CD4-positive, alpha-beta T cell (primary cell): ENCODE measurements at regions not wholly inside any gene's neighbourhood (a gene's known extent, or its start where the extent isn't known, plus 50 kb on each side); places are given as distances from the start of the nearest gene placed in this dataset.

Experiments
- ATAC-seq: fragments of 200-7000 bp; cut with Tn5 transposase; one replicate; pipeline ENCODE4 v1.10.0; 2022; ENCODE audit warnings: mild to moderate bottlenecking; ENCODE audit not compliant: poor library complexity
- CTCF ChIA-PET: fragments of 350-600 bp; sonication (Branson Sonifier 250); formaldehyde crosslinking; loops from one replicate; lab custom pipeline; 2021; ENCODE audit warnings: antibody characterized with exemption, inconsistent platforms; lab: Charles Lee
- POLR2A ChIA-PET: fragments of 350-600 bp; sonication (Branson Sonifier 250); formaldehyde crosslinking; loops from one replicate; lab custom pipeline; 2021; ENCODE audit warnings: antibody characterized with exemption, inconsistent platforms; lab: Charles Lee
- DNase-seq, 14 experiments: peaks; one replicate each; pipeline ENCODE4 v3.0.0-alpha.2; 2013 to 2020; ENCODE audit warnings: mixed read lengths in 2 of 14
- H3K27ac ChIP-seq, 2 donors: one replicate each; pipeline versions ENCODE4 v1.5.1 to v1.7.0; 2013; ENCODE audit warnings: low read length in 2 of 2, low read depth in 1 of 2, mild to moderate bottlenecking in 1 of 2
- H3K27me3 ChIP-seq, 2 experiments: 1 replicate in 1 of 2; 2 replicates in 1 of 2; pipeline versions ENCODE4 v1.6.1 to v1.7.0; 2013; ENCODE audit warnings: low read length in 2 of 2, control low read depth in 1 of 2, mild to moderate bottlenecking in 1 of 2, moderate library complexity in 1 of 2; ENCODE audit not compliant: insufficient read depth in 2 of 2, control insufficient read depth in 1 of 2
- H3K36me3 ChIP-seq: one replicate; pipeline ENCODE4 v1.6.1; 2013; ENCODE audit warnings: low read length, control low read depth; ENCODE audit not compliant: insufficient read depth
- H3K4me1 ChIP-seq: one replicate; pipeline ENCODE4 v1.6.1; 2013; ENCODE audit warnings: low read length, control low read depth; ENCODE audit not compliant: insufficient read depth
- H3K4me3 ChIP-seq: one replicate; pipeline ENCODE4 v1.5.1; 2013; ENCODE audit warnings: mild to moderate bottlenecking, low read length, moderate library complexity
- H3K9me3 ChIP-seq, 2 experiments: 1 replicate in 1 of 2; 2 replicates in 1 of 2; pipeline versions ENCODE4 v1.6.1 to v1.7.0; 2013; ENCODE audit warnings: low read length in 2 of 2, mild to moderate bottlenecking in 2 of 2, control low read depth in 1 of 2, moderate library complexity in 1 of 2; ENCODE audit not compliant: control insufficient read depth in 1 of 2, insufficient read depth in 1 of 2
- H3K27ac Mint-ChIP-seq: one replicate; pipeline ENCODE4 v1.8.0; 2020; ENCODE audit warnings: mixed read lengths
- H3K27me3 Mint-ChIP-seq: one replicate; pipeline ENCODE4 v1.8.0; 2021; ENCODE audit warnings: mixed read lengths
- H3K36me3 Mint-ChIP-seq: one replicate; pipeline ENCODE4 v1.8.0; 2021; ENCODE audit warnings: low read depth, mixed read lengths
- H3K4me1 Mint-ChIP-seq: one replicate; pipeline ENCODE4 v1.8.0; 2021; ENCODE audit warnings: low read depth, mixed read lengths
- H3K4me3 Mint-ChIP-seq: one replicate; pipeline ENCODE4 v1.8.0; 2020; ENCODE audit warnings: mild to moderate bottlenecking, mixed read lengths
- H3K9me3 Mint-ChIP-seq: one replicate; pipeline ENCODE4 v1.8.0; 2020; ENCODE audit warnings: mixed read lengths
- intact Hi-C, 2 experiments: fragments of 100-400 bp; cut with DNase I in 1 of 2; cut with micrococcal nuclease in 1 of 2; formaldehyde crosslinking; loops; one replicate each; pipeline versions ENCODE4 v1.15.1 to v1.9.0; 2023 to 2025; cut with DNase I, micrococcal nuclease
- TF ChIP-seq, protein P1 (sequence below): fragments of 200-600 bp; IDR thresholded peaks from one replicate; pipeline ENCODE4 v1.8.0; 2022; ENCODE audit warnings: antibody characterized with exemption, mild to moderate bottlenecking

DNA sequence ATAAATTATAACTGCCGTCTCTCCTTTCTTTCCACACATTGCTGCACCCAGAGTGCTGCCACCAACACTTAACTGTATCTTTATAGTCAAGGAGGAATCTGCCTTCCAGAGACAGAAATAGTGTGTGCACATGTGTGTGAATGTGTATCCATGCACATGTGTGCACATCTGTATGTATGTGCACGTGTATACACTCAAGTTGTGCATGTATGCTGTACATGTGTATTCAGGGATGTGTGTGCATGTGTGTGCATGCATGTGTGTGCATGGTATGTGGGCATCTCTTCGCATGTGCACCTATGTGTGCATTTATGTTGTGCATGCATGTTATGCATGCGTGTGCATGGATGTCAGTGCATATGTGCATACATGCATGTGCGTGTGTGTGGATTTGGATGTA lies 253.3 kb downstream of the KLF6 start:
- H3K36me3 ChIP-seq = no peaks in the 10 kb centered on the region
- ATAC-seq (no peak), DNase-seq (no peak)
- H3K27me3 ChIP-seq = no peaks in the 10 kb centered on the region
- no peaks in the 10 kb centered on the region for H3K4me1 ChIP-seq
- H3K9me3 Mint-ChIP-seq = no peaks in the 10 kb centered on the region
- TF ChIP-seq, protein P1, sequence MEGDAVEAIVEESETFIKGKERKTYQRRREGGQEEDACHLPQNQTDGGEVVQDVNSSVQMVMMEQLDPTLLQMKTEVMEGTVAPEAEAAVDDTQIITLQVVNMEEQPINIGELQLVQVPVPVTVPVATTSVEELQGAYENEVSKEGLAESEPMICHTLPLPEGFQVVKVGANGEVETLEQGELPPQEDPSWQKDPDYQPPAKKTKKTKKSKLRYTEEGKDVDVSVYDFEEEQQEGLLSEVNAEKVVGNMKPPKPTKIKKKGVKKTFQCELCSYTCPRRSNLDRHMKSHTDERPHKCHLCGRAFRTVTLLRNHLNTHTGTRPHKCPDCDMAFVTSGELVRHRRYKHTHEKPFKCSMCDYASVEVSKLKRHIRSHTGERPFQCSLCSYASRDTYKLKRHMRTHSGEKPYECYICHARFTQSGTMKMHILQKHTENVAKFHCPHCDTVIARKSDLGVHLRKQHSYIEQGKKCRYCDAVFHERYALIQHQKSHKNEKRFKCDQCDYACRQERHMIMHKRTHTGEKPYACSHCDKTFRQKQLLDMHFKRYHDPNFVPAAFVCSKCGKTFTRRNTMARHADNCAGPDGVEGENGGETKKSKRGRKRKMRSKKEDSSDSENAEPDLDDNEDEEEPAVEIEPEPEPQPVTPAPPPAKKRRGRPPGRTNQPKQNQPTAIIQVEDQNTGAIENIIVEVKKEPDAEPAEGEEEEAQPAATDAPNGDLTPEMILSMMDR = no peak
- intact Hi-C loops = no loop called here
- no peak overlapping the region for H3K27ac Mint-ChIP-seq
- H3K4me3 Mint-ChIP-seq = no peak overlapping the region
- POLR2A ChIA-PET = no interaction called here
- CTCF ChIA-PET = no interaction called here
- H3K4me1 Mint-ChIP-seq = no peaks in the 10 kb centered on the region
- H3K27ac ChIP-seq = no peak overlapping the region
- H3K9me3 ChIP-seq = no peaks in the 10 kb centered on the region
- H3K4me3 ChIP-seq = no peak overlapping the region
- H3K36me3 Mint-ChIP-seq = no peaks in the 10 kb centered on the region
- H3K27me3 Mint-ChIP-seq = no peaks in the 10 kb centered on the region

DNA sequence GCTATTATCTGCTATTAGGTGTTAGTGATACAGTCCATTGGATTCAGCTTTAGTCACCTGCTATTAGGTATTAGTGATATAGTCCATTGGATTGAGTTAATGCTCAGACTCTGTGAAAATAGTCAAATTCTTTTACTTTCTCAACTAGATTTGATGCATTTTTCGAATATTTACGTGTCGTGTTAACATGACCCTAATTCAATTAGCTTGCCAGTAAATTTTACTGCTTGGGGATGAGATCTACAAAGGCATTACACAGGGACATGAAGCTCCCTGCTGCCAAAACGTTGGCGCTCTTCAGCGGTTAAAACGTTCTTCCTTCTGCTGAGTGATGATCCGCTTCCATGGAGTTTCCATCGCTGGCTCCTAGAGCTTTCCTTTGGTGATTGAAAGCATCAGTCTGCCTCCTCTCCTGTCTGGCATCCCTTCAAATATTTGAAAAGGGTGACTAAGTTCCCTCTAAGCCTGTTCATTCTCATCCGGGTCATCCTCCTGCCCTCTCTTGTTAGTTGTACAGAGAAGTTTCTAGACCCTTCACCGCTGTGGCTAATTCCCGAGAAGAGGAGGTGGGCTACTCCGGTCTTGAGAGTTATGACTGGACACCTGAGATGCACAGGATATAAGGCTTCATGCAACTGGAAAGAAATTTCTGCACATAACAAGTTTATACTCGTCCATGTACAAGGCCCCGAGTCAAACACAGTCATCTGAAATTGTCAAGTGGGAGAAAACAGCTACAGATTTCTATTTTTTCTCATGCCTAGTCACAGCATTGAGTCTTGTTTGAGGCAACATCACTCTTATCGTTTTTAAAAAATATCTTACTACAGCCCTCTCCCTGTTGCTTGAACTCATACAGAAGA lies 254.0 kb downstream of the KLF6 start:
- ATAC-seq (no peak), DNase-seq (no peak)
- intact Hi-C loops = no loop called here
- no peaks in the 10 kb centered on the region for H3K27me3 Mint-ChIP-seq
- H3K9me3 Mint-ChIP-seq = no peaks in the 10 kb centered on the region
- H3K4me1 Mint-ChIP-seq = no peaks in the 10 kb centered on the region
- ChIA-PET CTCF (no interaction called here), POLR2A (no interaction called here)
- no peak overlapping the region for H3K27ac ChIP-seq
- H3K4me1 ChIP-seq = no peaks in the 10 kb centered on the region
- TF ChIP-seq, protein P1 = no peak
- H3K27me3 ChIP-seq = no peaks in the 10 kb centered on the region
- no peak overlapping the region for H3K4me3 Mint-ChIP-seq
- H3K27ac Mint-ChIP-seq = no peak overlapping the region
- H3K4me3 ChIP-seq = no peak overlapping the region
- H3K36me3 ChIP-seq = no peaks in the 10 kb centered on the region
- H3K36me3 Mint-ChIP-seq = no peaks in the 10 kb centered on the region
- H3K9me3 ChIP-seq = no peaks in the 10 kb centered on the region

GRCh38 chr10:3530346-3530745 lies 254.7 kb downstream of the KLF6 start:
- POLR2A ChIA-PET = no interaction called here
- CTCF ChIA-PET = no interaction called here

More at GRCh38 chr10:3530346-3530745, 254.7 kb downstream of the KLF6 start:
- TF ChIP-seq, protein P1 = no peak
- Histone ChIP-seq H3K9me3 (no peaks in the 10 kb centered on the region), H3K4me1 (no peaks in the 10 kb centered on the region), H3K27me3 (no peaks in the 10 kb centered on the region), H3K4me3 (no peak overlapping the region), H3K36me3 (no peaks in the 10 kb centered on the region), H3K27ac (no peak overlapping the region)
- ATAC-seq (no peak), DNase-seq (no peak)
- H3K36me3 Mint-ChIP-seq = no peaks in the 10 kb centered on the region
- intact Hi-C loops = no loop called here
- H3K9me3 Mint-ChIP-seq = no peaks in the 10 kb centered on the region
- H3K4me3 Mint-ChIP-seq = no peak overlapping the region
- H3K27ac Mint-ChIP-seq = no peak overlapping the region
- H3K4me1 Mint-ChIP-seq = no peaks in the 10 kb centered on the region
- H3K27me3 Mint-ChIP-seq = no peaks in the 10 kb centered on the region
